Natural killer cell (primary cell): ENCODE measurements at regions not wholly inside any gene's neighbourhood (a gene's known extent, or its start where the extent isn't known, plus 50 kb on each side); places are given as distances from the start of the nearest gene placed in this dataset.

Experiments
- ATAC-seq, 3 donors: fragments of 150-1000 bp in 2 of 3; fragments of 200-7000 bp in 1 of 3; cut with Tn5 transposase; 1 replicate in 1 of 3; 2 replicates in 2 of 3; pipeline ENCODE4 v1.10.0; 2021; ENCODE audit warnings: mild to moderate bottlenecking in 2 of 3, moderate library complexity in 2 of 3
- DNase-seq, 2 donors: peaks; one replicate each; pipeline versions ENCODE4 v3.0.0 to v3.0.0-alpha.2; 2013 to 2021; ENCODE audit warnings: mixed read lengths in 1 of 2
- H3K27ac ChIP-seq: one replicate; pipeline ENCODE4 v1.5.1; 2013; ENCODE audit warnings: mild to moderate bottlenecking, low read length
- H3K27me3 ChIP-seq: one replicate; pipeline ENCODE4 v1.6.1; 2013; ENCODE audit warnings: low read length; ENCODE audit not compliant: control insufficient read depth, insufficient read depth
- H3K36me3 ChIP-seq: one replicate; pipeline ENCODE4 v1.6.1; 2013; ENCODE audit warnings: low read length; ENCODE audit not compliant: control insufficient read depth, insufficient read depth
- H3K4me1 ChIP-seq: one replicate; pipeline ENCODE4 v1.6.1; 2013; ENCODE audit warnings: low read length; ENCODE audit not compliant: control insufficient read depth, insufficient read depth
- H3K4me3 ChIP-seq: one replicate; pipeline ENCODE4 v1.5.1; 2013; ENCODE audit warnings: low read length
- H3K9me3 ChIP-seq: one replicate; pipeline ENCODE4 v1.6.1; 2013; ENCODE audit warnings: low read length; ENCODE audit not compliant: control insufficient read depth, insufficient read depth
- H3K27ac Mint-ChIP-seq, 2 donors: one replicate each; pipeline ENCODE4 v1.8.0; 2022; ENCODE audit warnings: mild to moderate bottlenecking in 2 of 2, mixed read lengths in 2 of 2, moderate library complexity in 1 of 2
- H3K27me3 Mint-ChIP-seq, 2 donors: one replicate each; pipeline ENCODE4 v1.8.0; 2022; ENCODE audit warnings: low read depth in 2 of 2, mixed read lengths in 2 of 2
- H3K36me3 Mint-ChIP-seq: one replicate; pipeline ENCODE4 v1.8.0; 2022; ENCODE audit warnings: mixed read lengths
- H3K4me1 Mint-ChIP-seq, 2 donors: one replicate each; pipeline ENCODE4 v1.8.0; 2022; ENCODE audit warnings: mixed read lengths in 2 of 2
- H3K4me3 Mint-ChIP-seq: one replicate; pipeline ENCODE4 v1.8.0; 2022; ENCODE audit warnings: mild to moderate bottlenecking, moderate library complexity, mixed read lengths
- H3K9me3 Mint-ChIP-seq, 2 donors: one replicate each; pipeline ENCODE4 v1.8.0; 2022; ENCODE audit warnings: mixed read lengths in 2 of 2
- CTCF ChIP-seq: fragments of 200-600 bp; IDR thresholded peaks from one replicate; pipeline ENCODE4 v1.8.0; 2022; ENCODE audit warnings: antibody characterized with exemption
- WGBS: methylation state at CpG from one replicate; pipeline ENCODE4 v1.1.7; 2013; ENCODE audit warnings: missing lambda C conversion rate; ENCODE audit not compliant: insufficient coverage; 5-methylcytosine and 5-hydroxymethylcytosine counted together
- intact Hi-C: fragments of 100-400 bp; cut with micrococcal nuclease; formaldehyde crosslinking; loops from one replicate; pipeline ENCODE4 v1.14.2; 2022

- Histone ChIP-seq H3K4me1 (no peaks in the 10 kb centered on the region), H3K9me3 (no peaks in the 10 kb centered on the region), H3K27ac (no peak overlapping the region), H3K27me3 (no peaks in the 10 kb centered on the region), H3K4me3 (no peak overlapping the region), H3K36me3 (no peaks in the 10 kb centered on the region)
- Mint-ChIP-seq H3K27ac (no peak overlapping the region), H3K27me3 (no peaks in the 10 kb centered on the region), H3K4me3 (no peak overlapping the region), H3K36me3 (no peaks in the 10 kb centered on the region), H3K4me1 (no peaks in the 10 kb centered on the region), H3K9me3 (peaks cover 0 to 5% of the 10 kb centered on the region in 2 donors)
- intact Hi-C loops, result no loop called here
- no peak for TF ChIP-seq CTCF
- WGBS, result 96% methylated on average over 11 of the region's 13 CpGs
- DNase-seq, result no peak
- ATAC-seq, result no peak
These were observed 626.7 kb downstream of the BCL11A start for GRCh38 chr2:59926731-59927130.

DNA sequence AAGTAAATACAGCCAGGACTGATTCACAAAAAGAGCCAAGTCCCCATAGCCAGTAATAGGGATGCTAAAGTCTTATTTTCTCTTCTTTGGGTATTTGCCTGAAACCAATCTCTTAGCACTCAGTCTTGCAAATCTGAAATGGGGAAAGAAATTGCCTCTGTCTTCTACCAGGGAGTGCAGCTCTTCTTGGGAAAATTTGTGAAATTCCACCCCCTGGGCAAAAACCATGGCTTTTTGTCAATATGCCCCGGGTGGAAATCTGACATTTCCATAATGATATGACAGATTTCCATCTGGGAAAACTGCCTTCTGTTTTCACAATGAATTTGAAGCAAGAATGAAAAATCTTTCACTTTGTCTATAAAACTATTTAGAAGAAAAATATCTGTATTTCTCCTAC is 628.1 kb downstream of the BCL11A start:
- intact Hi-C loops, result no loop called here
- 83% methylated on average over 1 of the region's 1 CpG for WGBS
- no peak for ATAC-seq

DNA sequence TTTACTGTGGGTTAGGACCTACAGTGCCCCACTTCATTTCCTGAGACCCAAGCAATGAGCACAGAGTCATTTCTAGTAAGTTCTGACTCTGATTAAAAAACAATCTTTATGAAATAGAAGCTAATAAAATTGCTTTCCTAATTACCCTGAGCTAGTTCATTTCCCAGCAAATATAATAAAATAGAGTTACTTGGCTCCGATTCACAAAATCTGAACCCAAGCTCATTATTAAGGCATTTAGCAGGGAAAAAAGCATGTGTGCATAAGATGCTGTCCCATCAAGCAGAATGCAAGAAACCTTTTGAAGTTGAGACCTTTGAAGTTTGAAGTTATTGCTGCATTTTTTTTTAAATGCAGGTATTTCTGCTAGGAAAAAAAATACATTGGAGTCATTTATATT is 629.1 kb downstream of the BCL11A start:
- DNase-seq, result no peak
- Histone ChIP-seq H3K9me3 (no peaks in the 10 kb centered on the region), H3K36me3 (no peaks in the 10 kb centered on the region), H3K4me1 (no peaks in the 10 kb centered on the region), H3K27me3 (no peaks in the 10 kb centered on the region), H3K4me3 (no peak overlapping the region), H3K27ac (no peak overlapping the region)
- peaks cover 0 to 8% of the 10 kb centered on the region in 2 donors for H3K4me1 Mint-ChIP-seq
- no peak overlapping the region for H3K4me3 Mint-ChIP-seq
- no peaks in the 10 kb centered on the region for H3K36me3 Mint-ChIP-seq
- H3K27me3 Mint-ChIP-seq, result no peaks in the 10 kb centered on the region
- intact Hi-C loops, result no loop called here
- no peak for ATAC-seq
- H3K9me3 Mint-ChIP-seq, result peaks cover 0 to 2% of the 10 kb centered on the region in 2 donors
- no peak for TF ChIP-seq CTCF
- H3K27ac Mint-ChIP-seq, result no peak overlapping the region
- 92% methylated on average over 1 of the region's 1 CpG for WGBS

More for the DNA sequence above, 628.1 kb downstream of the BCL11A start:
- Mint-ChIP-seq H3K27me3 (no peaks in the 10 kb centered on the region), H3K4me3 (no peak overlapping the region), H3K9me3 (peaks cover 0 to 2% of the 10 kb centered on the region in 2 donors), H3K4me1 (peaks cover 0 to under 1% of the 10 kb centered on the region in 2 donors), H3K27ac (no peak overlapping the region), H3K36me3 (no peaks in the 10 kb centered on the region)
- no peak for DNase-seq
- H3K36me3 ChIP-seq, result no peaks in the 10 kb centered on the region
- no peaks in the 10 kb centered on the region for H3K27me3 ChIP-seq
- no peak overlapping the region for H3K4me3 ChIP-seq
- no peak for TF ChIP-seq CTCF
- H3K9me3 ChIP-seq, result no peaks in the 10 kb centered on the region
- no peak overlapping the region for H3K27ac ChIP-seq
- H3K4me1 ChIP-seq, result no peaks in the 10 kb centered on the region

DNA sequence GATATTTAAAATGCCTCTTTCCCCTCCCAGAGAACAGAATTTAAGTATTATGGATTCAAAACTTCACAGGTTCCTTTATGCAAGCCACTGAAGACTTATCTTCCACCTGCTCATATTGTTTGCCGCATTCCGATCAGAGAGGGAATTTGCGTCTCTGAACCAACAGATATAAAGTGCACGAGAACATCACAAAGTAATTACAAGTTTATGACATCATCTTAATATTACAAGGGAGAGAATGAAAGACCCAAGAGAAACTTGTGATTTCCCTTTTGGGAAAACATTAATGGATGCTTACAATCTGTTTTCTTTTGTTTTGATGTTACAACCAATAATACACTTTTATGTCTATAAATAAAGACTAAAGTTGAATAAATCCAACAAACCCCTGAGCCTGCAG is 631.0 kb downstream of the BCL11A start:
- Histone ChIP-seq H3K36me3 (no peaks in the 10 kb centered on the region), H3K9me3 (no peaks in the 10 kb centered on the region), H3K4me1 (no peaks in the 10 kb centered on the region), H3K27ac (no peak overlapping the region), H3K27me3 (no peaks in the 10 kb centered on the region), H3K4me3 (no peak overlapping the region)
- H3K9me3 Mint-ChIP-seq, result no peaks in the 10 kb centered on the region
- H3K36me3 Mint-ChIP-seq, result no peaks in the 10 kb centered on the region
- DNase-seq (no peak), ATAC-seq (no peak)
- H3K27ac Mint-ChIP-seq, result no peak overlapping the region
- TF ChIP-seq CTCF, result no peak
- H3K27me3 Mint-ChIP-seq, result peaks cover 0 to 7% of the 10 kb centered on the region in 2 donors
- H3K4me1 Mint-ChIP-seq, result peaks cover 0 to 8% of the 10 kb centered on the region in 2 donors
- H3K4me3 Mint-ChIP-seq, result no peak overlapping the region
- intact Hi-C loops, result no loop called here
- WGBS, result 100% methylated on average over 3 of the region's 4 CpGs
